Stimulated activated CD4-positive, alpha-beta T cell treated with anti-CD3 and anti-CD28 coated beads, TNF-alpha, amount 100 ng/mL, for 48 hours (primary cell): ENCODE measurements at regions not wholly inside any gene's neighbourhood (a gene's known extent, or its start where the extent isn't known, plus 50 kb on each side); places are given as distances from the start of the nearest gene placed in this dataset.

Experiments used
- DNase-seq, 3 donors: peaks; one replicate each; pipeline ENCODE4 v3.0.0-alpha.2; 2020; ENCODE audit warnings: low read depth in 3 of 3

DNA sequence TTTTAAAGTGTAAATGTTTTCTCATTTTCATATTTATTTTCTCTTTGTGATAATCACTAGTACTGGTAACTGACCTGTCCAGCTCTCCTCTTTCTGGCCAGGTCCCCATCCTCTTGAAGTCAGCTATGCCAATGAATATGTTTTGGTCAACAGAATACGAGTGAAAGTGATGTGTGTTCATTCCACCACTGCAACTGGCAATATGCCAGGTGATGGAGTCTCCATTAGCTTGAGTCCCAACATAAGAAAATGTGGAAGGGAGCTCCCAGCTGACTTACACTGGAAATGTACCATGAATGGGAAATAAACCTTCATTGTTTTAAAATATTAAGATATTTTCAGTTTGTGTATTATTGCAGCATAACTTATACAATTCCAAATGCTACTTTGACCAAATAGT, 75.8 kb downstream of the CCDC34 start:
- DNase-seq, result no peak

DNA sequence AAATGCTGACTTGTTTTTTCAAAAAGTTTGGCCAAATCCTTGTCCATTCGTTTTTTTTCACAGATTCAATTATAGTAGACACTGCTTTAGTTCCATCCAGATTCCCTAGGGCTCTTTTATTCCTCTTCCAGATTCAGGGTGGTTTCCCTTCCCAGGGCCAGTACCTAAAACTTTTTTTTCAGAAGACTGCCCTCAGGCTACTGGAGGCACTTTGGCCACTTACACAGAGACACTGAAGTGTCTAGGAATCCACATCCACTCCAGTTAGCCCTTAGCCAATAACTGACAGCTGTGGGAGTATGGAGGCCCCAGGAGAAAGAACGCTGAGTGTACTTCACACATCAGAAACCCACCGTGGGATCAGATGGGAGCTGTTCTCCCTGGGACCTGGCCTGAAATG, 77.3 kb downstream of the CCDC34 start:
- DNase-seq, result no peak

DNA sequence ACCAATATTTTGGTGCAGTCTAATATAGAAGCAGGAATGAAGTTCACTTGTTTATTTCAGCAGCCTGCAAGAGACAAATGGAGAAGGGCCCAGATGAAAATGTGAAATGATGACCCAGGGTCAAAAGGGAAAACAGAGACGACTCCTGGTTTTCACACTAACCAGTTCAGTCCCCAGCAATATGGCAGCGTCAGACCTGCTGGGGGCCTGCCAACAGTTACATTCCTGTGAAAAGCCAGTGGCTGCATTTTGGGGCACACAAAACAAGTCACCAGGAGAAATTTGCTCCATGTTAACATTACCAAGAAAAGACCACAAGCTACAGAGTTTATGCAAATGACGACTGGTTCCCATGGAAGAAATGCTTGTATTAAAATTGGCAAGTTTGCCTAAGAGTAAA, 80.2 kb downstream of the CCDC34 start:
- DNase-seq, result no peak

DNA sequence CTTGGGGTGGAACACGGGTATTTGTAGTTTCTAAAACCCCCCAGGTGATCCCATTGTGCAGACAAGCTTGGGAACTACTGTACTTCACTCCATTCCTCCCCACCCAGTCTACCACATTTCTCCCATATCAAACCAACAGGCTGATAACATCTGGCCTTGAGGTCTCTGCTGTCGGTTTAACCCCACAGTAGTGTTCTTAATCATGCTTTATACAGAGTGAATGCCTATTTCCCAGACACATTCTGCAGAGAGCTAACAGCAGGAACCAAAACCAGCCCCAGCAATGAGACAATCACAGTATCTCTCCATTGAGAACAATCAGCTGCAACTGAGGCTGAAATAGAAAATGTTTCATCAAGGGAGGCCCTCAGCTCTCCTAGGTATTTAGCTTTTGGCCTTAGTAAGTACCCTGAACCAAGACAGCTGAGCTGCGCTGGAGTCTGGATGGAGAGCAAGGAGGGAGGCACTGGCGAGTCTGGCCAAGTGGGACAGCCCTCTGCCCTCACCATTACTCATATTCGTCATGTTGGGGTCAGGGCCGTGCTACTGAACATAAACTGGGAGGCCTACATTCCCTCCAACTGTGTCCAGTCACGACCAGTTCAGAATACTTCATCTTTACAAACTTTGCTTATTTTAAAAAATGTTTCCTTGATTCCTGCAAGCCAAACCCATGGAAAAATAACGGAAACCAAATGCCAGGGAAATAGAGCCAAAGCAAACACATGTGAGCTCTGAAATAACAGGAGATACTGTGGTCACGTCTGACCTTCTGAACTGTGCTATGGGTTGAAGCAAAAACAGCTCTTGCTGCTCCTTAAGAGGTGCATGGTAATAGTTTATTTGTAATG, 81.0 kb downstream of the CCDC34 start:
- no peak for DNase-seq

DNA sequence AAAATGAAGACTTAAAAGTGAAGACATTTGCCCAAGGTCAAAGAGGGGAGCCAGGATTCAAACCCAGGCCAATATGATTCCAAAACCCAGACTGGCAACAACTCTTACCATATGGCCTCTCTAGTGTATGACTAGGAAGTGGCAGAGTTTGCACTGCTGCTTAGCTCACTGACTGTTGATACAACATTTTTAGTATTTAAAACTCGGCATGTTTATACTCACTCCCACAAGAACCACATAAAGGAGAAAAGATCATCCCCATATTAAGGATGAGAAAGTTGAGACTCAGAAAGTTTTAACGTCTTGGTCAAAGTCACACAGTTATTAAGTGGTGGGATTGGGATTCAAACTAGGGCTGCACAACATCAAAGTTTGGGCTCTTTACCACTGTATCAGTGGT, 81.7 kb downstream of the CCDC34 start:
- DNase-seq, result no peak

DNA sequence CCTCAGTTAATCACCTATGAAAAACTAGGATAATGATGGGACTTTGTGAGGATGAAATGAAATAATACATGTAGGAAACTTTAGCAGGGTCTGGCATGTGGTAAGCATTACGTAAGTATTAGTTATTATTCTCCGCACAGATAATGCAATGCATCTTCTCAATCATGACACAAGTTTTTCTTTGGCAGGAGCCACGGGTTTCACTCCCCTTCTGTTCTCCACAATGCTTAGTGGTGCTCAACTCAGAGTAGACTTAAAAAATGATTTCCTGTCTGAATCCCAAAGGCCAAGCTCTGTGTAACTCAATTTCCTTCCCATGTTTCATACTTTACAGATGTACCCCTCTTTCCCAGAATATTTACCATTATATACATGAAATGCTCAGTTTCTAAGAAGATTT, 82.9 kb downstream of the CCDC34 start:
- DNase-seq, result no peak

DNA sequence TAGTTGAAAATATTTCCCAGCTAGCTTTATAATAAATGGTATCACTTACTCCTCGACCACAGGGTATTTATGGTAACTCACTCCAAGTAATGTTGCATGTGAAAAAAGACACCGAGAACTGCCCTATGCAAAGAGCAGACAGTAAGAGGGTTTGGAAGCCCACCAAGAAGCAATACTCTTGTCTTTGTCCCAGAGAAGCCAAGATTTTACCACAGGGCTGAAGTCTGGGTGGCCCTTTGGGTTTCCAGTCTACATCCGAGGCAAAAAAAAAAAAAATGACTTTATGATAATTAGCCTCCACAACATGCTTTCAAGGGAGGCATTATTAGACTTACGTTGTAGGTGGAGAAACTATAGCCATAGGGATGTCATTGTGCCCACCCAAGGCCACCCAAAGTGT, 83.6 kb downstream of the CCDC34 start:
- no peak for DNase-seq

DNA sequence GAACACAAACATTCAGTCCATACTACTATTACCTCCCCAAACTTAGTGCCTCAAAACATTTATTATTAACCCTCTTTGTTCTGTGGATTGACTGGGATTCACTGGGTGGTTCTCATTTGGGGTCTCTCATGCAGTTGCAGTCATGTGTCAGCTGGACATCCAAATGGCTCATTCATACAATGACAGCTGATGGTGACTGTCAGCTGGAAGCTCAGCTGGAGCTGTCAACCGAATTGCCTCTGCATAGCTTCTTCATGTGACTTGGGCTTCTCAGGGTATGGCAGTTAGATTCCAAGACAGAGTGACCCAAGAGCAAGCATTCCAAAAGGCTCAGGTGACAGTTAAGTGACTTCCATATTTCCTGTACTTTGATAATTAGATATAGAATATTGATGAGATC, 85.2 kb downstream of the CCDC34 start:
- DNase-seq, result no peak

DNA sequence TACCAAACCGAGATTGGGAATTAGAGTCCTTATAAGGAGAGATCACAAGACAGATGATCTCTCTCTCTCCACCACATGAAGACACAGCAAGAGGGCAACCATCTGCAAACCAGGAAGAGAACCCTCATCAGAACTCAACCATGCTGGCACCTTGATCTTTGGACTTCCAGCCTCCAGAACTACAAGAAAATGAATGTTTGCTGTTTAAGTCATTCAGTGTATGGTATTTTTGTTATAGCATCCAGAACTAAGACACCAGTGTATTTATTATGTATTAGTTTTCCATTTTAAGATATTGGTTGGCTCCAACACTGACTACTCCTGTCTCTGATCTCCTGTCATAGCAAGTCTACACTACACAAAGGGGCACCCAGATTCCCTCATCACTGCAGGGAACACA, 86.9 kb downstream of the CCDC34 start:
- no peak for DNase-seq

DNA sequence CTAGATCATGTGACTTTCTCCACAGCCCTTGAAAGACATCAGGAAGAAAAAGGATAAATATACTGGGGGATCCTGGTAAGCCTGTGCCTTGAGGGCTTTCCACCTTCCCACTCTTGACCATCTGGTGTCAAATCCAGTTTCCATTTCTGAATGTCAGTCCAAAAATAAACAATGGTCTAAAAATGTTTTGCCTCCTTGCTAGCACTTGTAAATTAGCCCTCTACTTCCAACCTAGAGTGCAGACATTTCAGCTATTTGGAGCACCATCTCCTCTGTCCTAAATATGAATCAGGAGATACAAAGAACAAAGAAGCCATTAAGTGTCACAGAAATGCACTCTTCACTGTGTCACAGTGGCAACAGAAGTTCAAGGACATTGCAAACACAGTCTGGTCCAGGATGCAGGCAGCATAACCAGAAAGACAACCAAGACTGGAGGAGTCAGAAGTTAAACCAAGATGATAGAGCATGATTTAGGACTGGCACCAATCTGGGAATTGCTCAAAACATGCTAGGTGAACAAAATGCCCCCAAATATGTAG, 88.1 kb downstream of the CCDC34 start:
- DNase-seq, result no peak

DNA sequence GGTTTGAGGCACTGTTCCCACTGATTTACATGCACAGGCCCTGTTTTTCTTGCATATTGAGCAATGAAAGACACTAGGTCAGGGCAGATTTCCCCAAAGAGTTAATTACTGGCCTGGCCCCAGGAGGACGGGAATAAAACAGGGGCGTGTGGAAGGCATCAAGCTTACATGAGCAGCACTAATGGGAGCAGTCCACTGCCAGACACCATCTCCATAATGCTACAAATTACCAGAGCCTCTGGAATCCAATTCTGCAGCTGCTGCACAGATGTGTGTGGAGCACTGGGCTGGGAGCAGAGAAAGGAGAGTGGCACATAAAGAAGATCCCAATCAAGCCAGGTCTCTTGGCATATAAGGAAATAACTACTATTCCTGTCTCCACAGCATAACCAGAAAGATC, 96.9 kb downstream of the CCDC34 start:
- DNase-seq, result no peak

DNA sequence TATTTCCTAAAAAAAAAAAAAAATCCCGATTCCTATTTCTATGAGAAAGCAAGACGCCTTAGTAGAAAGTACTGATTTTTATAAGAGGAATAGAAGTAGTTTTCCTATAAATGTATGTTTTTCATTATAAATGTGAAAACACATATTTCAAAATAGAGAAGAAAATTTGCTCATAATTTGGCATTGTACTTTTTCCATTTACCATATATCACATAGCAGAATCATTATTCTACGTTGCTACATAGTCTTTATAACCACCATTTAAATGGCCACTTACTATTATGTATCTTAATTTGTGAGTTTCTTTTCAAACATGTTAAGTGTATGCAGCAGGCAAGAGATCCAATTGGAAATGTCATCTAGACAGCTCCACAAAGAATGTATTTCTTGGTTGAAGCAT, 99.0 kb downstream of the CCDC34 start:
- no peak for DNase-seq

DNA sequence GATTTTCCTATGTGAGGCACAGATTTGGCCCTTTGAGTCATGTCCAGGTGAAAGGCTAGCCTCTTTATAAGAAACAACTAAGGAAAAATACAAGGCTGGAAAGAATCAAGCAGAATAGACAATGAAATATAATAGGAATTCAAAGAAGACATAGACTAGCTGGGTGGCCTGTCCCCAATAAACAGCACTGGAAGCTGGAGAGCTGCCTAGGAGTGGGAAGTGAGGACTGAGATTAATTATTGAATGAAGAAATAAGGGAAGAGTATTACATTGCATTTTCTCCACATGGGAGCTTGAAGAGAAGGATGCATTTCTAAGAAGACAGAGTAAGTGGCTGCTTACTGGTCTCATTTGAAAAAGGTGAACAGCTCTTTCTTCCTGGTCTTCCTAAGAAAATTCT, 100.0 kb downstream of the CCDC34 start:
- no peak for DNase-seq

DNA sequence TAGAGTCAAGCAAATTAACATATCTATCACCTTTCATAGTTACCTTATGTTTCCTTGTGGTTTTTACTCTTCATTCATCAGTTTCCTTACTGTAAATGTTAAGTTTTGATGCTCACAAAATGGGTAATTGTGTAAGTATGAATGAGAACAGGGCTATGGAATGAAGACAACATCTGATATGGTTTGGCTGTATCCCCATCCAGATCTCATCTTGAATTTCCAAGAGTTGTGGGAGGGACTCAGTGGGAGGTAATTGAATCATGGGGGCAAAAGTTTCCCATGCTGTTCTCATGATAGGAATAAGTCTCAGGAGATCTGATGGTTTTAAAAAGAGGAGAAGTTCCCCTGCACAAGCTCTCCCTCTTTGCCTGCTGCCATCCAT, 107.6 kb downstream of the CCDC34 start:
- no peak for DNase-seq

DNA sequence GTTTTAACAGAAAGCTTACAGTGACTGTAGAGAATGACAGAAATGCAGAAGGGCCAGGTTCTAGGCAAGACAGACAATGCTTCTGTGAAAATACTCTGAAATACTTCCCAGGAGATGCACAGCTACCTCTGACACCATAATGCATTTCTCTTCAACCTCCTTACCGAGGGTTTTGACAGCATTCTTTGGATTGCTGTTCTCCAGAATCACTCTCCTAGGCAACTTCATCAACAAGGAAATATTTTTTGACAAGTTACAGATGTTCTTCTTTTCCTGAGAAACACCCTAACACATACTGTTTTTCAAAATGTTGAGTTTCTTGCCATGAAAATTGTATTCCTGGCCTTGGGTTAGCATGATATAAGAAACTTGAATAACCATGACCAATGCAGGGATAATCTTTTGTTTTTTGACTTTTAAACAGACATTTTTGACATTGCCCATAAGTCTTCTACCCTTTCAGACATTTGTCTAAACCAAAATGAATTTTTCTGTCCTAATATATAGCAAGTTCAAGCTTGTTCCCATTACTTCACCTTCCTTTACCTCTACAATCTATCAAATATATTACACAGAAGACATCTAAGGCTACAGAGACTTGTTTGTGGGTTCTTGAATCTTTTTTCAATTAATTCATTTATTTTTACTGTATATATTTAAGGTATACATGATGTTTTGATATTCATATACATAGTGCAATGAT, 108.1 kb downstream of the CCDC34 start:
- DNase-seq, result no peak

DNA sequence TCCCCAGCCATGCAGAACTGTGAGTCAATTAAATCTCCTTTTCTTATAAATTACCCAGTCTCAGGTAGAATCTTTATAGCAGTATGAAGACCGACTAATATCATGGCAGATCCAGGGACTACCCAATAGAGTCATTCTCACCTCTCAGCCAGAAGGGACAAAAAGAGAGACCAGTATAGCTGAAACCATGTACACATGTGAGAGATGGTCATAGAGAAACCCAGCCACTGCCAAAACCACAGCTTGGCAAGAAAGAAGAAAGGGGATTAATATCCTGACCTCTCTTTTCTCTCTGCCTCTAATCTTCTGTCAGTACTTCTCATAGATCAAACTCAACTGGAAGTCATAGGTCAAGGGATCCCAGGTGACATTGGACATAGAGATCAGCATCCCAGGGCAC, 109.8 kb downstream of the CCDC34 start:
- no peak for DNase-seq

DNA sequence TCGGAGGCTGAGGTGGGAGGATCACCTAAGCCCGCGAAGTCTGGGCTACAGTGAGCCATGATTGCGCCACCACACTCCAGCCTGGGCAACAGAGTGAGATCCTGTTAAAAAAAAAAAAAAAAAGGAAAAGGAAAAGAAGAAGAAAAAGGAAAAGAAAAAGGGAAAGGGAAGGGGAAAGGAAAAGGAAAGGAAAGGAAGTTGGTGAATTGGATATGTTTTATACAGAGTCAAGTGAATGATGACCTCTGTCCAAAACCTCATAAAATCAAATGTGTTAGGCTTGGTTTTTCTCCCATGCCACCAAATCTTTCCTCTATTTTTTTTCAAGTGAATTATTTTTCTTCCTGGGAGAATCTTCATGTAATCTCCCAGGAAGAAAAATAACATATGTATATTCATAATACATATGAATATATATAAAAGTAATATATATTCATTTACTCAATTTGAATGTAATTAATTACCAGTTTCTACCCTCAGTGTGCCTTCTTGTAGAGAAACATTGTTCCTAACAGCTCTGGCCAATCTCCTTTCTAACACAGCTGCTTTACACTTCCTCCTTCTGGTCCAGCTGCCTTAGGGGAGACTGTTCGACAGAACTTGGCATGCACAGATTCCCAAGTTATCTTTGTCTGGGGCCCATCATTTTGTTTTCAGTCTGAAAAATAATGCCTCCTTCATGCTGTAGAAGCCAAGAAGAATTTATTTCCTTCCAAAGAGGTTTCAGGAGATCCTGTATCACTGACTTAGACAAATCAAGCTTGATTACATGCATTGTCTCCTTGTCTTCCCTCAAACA, 111.9 kb downstream of the CCDC34 start:
- no peak for DNase-seq

DNA sequence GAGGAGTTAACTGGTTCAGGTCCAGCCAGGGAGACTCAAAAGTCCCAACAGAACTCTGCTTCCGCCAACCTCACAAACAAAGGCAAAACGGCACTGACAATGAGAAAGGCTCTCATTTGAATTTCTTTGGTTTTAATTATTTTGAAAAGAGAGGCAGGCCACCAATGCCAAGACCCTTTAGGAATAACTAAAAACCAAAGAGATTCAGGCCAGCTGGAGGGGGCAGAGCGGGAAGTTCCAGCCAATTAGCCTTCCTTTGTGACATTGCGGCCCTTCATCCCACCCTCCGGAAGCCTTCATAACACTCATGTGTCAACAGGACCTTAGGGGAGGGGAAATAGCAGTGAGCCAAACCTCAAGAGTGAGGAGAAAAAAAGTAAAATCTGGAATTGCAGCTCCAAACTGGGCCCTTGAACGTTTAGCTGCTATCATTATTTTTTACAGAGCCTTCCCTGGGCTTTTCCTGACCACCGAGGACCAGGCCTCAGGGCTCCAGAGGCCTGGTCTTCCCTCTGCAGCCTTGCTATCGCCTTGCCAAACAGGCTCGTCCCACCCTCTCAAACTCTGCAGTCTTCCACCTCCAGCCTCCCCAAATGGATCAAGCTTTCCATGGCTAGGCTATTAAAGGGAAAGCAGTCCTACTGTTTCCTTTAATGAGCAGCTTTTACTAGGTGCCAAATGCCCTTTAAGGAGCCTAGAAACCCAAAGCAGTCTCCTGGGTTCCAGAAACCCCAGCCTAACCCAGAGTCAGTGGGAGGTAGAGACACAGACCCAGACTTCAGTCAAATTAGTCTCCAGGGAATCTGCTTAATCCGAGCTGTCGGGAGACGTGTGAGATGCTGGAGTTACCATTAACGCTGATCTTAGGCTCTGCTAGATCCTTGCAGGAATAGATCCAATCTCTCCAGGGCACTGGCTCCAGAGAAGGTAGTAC, 114.2 kb downstream of the CCDC34 start:
- no peak for DNase-seq

DNA sequence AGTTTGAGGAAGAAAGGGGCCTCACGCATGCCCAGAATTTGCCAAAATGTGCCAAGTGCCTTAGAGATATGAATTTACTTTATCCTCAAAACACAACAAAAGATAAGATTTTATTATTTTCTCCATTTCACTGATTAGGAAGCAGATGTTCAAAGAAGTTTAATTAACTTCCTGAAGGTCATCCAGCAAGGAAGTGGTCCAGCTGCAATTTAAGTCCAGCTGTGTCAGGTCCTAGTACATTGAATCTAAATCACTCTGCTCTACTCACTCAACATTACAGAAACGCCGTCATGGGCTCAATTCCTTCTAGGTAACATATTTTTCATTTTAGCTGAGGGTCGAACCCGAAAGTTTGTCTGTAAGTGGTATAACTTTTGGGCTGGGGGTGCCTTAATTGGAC, 115.4 kb downstream of the CCDC34 start:
- DNase-seq, result no peak

DNA sequence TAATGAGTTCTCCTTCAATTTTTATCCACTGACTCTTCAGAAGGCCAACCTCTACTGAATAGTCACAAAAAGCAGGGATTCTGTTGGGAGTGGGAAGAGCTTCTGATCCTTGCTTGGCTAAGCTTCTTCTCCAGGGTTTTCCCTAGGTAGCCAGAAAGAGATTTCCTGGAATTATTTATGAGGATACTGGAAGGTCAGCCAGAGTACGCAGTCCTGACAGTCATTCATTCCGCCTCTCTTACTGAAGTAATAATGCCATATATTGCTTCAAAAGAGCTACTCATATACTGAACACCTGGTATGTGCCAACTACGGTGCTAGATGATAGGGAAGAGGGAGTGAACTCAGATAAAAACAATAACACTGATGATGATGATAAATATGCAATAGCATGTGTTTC, 116.1 kb downstream of the CCDC34 start:
- no peak for DNase-seq

DNA sequence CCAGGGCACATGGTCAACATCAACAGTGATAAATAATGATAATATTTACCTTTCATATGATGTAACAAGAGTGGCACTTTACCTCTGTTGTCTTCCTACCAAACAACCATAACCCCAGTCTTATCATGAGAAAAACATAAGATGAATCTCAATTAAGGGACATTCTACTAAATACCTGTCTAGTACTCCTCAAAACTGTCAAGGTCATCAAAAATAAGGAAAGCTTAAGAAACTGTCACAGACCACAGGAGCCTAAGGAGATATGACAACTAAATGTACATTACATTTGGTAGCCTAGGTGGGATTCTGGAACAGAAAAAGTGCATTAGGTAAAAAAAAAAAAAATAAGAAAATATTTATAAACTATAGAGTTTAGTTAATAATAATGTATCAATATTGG, 118.1 kb downstream of the CCDC34 start:
- no peak for DNase-seq
